Left lobe of liver (tissue), 2 donors: ENCODE measurements at regions not wholly inside any gene's neighbourhood (a gene's known extent, or its start where the extent isn't known, plus 50 kb on each side); places are given as distances from the start of the nearest gene placed in this dataset.

ENCODE experiments used
- ATAC-seq: fragments of 200-7000 bp; cut with Tn5 transposase; one replicate; pipeline ENCODE4 v1.9.1; 2020; ENCODE audit warnings: mild to moderate bottlenecking, moderate library complexity
- DNase-seq: peaks from one replicate; pipeline ENCODE4 v3.0.0-alpha.2; 2020; ENCODE audit warnings: low spot score
- donor health status: DM: no; HTN: no; CAD: no; lungs with moderate emphysema.
- donor health status: DM: no; HTN: yes; CAD: no.

DNA sequence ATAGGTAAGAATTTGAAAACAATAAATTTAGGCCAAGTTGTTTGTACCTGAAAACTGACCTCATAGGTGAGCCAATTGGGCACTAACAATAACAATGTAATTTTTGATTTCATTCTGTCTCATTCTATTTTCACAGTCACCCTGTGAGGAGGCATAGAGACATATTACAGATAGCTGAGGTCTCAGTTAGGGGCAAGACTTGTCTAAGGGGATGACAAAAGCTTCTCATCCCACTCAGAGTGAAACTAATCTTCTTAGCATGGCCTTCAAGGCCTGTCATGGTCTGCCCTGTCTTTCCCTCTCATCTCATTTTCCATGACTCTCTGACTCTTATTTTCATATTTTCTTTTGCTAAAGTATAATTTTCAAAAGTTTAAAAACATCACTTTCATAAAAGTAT, 562.0 kb upstream of the TNP1 start:
- no peak for DNase-seq

DNA sequence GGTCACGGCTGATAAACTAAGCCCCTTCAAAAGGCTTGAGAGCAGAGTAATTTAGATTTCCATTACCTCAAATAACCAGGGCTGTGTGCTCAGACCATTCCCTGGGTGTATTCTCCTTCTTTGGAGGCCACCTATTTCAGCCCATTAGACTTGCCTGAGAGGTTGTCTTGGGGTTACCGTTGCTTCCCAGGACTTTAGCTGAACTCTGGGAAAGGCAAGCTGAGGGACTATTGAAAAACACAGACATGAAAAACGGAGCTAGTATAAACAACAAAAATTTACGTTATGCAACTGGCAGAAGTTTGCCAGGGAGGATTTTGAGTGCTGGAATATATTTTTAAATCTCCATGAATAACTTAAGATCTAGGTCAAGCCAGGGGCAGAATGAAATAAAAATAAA, 561.0 kb upstream of the TNP1 start:
- no peak for DNase-seq

More for the DNA sequence above, 562.0 kb upstream of the TNP1 start:
- ATAC-seq = no peak

DNA sequence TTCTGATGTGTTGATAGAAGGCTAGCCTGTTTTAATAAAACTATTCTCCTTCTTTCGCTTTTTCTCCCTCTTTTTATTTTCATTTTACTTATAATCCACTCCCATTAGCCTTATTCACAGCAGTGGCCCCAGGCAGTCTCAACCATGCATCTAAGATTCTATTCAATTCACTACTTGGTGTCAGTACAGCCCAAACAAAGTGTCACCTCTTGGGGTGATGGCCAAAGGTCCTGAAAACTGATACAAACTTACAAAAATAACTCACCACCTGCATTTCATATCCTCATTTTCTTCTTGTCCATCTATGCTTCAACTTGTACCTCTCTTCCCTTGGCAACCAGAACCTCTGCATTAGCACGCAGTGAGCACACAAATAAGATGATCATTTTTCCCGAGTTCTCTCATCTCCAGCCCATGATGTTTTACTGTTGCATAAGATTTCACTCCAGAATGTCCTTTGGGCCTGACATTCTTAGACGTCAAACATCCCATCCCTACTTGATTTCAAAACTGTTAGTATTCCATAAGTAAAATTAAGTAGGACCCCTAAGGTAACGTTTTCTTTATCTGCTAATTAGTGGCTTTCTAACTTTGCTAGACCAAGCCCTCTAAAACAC, 559.3 kb upstream of the TNP1 start:
- DNase-seq (no peak), ATAC-seq (no peak)

More for the DNA sequence above, 561.0 kb upstream of the TNP1 start:
- no peak for ATAC-seq

DNA sequence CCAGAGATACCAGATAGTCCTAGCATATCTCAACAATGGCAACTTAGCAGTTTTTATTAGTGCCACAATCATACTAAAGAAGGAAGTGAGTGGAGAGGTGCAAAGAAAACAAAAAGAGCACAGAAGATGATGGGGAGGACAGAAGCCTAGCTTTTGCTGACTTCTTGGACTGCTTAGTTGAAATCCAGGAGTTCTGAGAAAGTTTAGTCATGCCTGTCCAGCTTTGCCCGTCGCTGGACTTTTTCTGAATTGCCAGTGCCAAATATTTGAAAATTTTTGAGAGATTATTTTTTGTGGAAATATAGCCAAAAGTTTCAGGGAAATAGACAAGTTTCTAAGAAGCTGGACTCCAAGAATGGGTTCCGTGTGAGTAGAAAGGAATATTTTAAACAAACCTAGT, 558.7 kb upstream of the TNP1 start:
- no peak for DNase-seq

DNA sequence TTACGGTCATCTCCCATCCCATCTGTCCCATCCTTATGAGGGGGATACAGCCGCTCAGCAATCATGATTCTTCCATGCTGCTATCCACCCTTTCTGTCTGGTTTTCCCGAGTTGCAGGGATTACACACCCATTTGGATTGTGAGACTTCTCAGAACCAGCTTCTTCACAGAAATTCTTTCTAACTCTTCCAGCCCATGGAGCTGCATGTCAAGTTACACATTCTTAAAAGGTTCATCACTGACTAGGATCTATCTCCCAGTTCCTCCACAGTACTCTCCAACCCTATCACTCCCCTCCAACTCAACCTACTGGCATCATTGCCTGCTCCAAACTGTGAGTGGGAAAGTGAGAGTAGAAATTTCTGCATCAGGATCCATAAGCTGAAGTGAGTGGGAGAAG, 558.2 kb upstream of the TNP1 start:
- DNase-seq = no peak
- ATAC-seq = no peak

More for the DNA sequence above, 558.7 kb upstream of the TNP1 start:
- ATAC-seq = no peak

DNA sequence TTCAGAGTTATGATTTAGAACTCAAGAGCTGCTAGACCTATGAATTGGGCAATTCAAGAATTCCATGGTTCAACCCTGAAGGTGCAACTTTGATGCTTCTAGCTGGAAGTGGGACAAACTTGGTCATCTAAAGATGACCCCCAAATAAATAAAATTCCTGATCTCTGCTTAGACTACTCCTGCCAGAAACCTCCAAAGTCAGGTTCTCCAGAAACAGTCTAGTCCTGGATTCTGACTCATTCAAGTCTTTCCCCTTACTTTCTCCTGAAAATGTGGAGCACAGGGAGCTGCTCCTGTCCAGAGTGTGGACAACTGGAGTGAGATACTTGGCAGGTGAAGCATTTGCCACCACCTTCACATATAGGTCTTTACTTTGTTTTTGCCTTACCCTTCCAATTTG, 557.7 kb upstream of the TNP1 start:
- ATAC-seq (no peak), DNase-seq (no peak)

DNA sequence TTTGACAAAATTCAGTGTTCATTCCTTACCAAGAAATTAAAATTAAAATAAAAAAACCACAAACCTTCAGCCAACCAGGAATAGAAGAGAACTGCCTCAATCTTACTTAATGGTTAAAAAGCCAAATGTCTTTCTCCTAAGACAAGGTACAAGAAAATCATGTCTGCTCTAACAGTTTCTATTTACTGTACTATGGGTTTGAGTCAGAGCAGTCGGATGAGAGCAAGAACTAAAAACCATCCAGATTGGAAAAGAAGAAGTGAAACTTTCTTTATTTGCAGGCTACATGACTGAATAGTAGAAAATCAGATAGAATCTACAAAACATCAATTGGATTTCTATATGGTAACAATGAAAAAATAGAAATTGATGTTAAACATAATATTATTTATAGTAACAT, 555.5 kb upstream of the TNP1 start:
- ATAC-seq = no peak
- no peak for DNase-seq

DNA sequence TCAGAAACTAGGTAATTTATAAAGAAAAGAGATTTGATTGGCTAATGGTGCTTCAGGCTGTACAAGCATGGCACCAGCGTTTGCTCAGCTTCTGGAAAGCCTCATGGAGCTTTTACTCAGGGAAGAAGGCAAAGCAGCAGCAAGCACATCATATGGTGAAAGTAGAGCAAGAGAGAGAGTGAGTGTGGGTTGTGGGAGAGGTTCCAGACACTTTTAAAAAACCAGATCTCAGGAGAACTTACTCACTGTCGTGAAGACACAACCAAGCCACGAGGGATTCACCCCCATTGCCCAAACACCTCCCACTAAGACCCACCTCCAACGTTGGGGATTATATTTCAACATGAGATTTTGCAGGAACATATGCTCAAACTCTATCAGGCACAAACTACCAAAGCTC, 554.6 kb upstream of the TNP1 start:
- ATAC-seq = no peak
- DNase-seq = no peak

DNA sequence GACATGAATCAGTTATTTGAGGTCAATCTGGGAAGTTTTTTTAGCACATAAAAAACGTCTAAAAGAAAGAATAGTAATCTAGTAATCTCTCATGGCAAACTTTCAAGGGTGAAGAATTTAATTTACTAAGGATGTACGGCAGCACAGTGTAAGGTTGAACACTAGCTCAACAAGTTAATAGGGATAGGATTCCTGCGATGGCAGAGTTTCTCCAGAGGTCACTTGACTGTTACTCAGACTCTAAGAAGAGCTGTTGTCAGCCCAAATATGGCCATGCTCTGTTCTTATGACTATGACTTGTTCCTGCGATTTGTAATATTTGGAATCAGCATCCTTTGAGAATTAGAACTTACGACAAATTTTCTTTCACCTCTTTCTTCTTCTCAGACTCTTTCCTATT, 553.3 kb upstream of the TNP1 start:
- ATAC-seq = no peak
- no peak for DNase-seq

DNA sequence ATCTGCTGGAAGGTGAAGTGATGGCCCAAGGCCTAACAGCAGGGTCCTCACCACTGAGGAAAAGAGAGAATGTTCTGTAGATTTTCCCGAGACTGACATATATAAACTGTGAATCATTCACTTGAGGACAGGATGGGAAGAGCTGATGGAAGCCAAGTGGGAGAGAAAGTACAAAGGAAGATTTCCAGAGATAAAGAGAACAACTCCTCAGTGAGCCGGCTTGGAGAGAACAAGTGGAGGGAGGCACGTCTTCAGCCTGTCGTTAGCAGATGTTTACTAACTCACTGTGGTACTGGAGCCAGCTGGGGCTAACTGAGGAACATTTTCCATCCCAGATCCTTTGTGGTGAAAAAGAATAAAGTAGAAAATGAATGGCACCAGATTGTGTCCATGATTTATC, 552.9 kb upstream of the TNP1 start:
- ATAC-seq = no peak
- no peak for DNase-seq

DNA sequence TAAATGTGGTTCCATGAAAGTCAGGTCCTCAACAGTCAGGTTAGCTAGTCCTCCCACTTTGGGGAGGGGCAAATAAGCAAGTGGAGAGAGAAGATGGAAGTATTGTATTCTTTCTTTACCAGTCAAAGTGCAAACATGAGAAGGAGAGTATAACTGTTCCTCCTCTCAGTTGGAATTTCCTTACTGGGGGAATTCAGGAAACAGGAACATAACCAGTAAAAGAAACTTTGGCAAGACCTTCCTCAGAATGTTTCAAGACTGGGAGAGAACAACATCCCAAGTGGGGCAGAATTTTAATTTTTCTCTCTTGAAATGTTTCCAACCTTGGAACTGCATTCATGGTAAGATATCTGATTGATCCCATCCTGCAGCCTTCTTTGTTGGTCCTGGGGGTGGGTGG, 552.4 kb upstream of the TNP1 start:
- ATAC-seq (no peak), DNase-seq (no peak)

DNA sequence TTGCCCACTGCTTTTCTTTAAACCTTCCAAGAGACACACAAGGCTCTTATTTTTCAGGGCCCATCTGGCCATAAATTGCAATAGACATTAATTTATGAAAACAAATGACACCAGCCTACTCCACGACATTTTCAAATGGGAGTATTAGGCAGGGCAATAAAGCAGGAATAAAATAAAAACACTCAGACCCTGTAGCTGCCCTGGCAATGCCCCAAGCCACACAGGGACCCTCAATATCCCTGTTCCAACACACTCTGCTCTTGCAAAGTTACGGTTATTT, 550.8 kb upstream of the TNP1 start:
- ATAC-seq (no peak), DNase-seq (no peak)

DNA sequence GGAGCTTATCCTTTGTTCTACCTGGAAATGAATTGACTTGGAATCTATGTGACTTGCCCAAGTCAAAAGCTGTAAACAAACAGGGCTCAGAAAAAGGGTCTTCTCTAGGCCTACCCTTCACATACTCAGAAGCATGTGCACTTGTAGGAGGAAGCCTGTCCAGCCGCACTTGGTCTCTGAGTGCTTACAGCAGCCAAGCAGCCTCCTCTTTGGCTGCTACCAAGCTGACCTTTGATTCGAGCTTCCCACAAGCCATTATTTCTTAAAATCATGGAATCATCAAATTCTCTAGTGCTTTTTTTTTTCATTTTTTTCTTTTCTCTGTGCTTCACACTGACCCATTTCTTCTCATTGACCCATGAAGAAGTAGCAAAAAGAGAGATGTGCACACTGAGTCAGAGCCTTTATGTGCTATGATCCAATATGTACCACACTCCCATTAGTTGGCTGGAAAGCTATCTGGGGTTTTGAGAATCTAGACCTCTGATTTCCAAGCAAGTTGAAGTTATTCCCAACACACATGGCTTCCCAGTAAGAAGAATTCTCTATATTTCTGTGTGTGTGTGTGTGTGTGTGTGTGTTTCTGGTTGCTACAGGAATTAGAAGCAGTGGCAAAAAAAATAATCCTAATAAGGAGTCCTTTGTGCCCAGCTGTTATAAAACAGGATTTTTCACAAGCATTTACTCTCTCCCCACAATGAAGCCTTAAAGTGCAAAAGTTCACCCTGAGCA, 550.3 kb upstream of the TNP1 start:
- DNase-seq (no peak), ATAC-seq (no peak)

DNA sequence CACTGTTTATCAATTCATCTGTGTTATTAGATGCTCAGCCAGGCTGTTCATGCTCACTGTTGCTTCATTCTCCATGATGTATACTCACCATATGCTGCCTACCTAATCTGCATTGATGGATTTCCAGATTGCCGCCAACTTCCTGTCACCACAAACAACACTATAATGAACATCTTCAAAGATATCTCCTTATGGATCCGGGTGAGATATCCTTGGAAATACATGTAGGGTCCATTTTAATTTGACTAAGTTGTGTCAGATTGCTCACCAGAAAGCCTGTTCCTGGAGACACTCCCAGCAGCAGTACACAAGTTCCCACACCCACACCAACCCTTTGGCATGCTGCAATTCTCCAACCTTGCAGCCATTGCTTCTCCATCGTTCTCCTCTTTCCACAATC, 547.5 kb upstream of the TNP1 start:
- DNase-seq (no peak), ATAC-seq (no peak)

DNA sequence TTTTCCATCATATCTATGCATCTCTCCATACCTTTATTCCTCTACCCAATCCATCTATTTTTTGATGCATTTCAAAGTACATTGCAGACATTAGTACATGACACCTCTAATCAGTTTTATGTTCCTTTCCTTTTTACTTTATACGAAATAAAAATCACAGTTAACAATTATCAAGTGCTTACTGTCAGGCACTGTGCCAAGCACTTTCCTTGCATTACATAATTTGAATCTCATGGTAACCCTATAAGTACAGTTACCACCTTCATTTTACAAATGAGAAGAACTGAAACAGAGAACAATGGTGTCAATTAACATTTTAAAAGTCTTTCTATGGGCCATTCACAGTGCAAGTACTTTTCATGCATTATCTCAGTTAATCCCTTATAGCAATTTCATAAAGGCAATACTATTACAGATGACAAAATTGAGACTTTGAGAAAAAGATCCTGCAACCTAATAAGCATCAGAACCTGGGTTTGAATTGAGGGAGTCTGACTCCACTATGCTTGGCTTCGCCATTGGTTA, 544.4 kb upstream of the TNP1 start:
- DNase-seq = no peak
- ATAC-seq = no peak

DNA sequence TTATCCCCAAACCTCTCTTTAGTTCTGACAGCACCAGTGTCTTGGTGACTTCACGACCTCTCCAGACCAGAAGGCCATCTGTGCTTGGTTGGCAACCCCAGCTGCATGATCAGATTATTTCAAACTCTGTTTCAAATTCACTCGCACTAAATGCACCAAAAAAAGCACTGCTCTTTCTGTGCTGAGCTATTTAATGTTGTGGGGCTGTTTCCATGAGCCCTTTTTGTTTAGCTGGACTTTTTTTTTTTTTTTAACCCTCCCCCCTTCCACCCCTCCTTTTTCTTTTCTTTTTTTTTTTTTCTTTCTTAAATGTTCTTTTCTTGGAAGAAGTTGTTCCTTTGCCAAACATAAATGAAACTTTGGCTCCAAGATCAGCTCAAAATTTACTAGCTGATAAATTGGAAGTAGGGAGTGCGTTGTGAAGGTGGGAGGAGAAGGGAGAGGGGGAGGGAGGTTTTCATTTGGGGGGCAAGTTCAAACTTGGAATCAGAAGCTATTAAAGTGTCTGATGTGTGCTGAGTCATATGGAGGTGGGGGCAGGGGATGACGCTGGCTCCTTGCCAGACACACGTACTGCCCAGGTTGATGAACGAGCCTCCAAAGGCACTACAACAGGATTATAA, 543.0 kb upstream of the TNP1 start:
- DNase-seq (no peak), ATAC-seq (no peak)

DNA sequence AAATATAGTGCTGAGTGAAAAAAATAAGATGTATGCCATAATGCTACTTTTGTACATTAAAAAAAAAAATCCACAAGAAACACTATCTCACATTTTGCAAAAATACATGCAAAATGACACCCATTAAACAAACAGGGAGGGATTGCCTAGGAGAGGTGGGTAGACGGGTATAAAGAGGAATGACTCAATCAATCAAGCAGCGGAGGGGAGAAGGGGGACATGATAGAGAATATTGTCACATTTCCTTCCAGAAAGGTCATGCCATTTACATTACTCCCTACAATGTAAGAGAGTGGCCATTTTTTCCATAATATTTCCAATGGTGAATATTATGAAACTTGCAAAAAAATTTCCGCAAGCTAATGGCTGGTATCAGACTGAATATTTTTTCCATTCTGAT, 542.3 kb upstream of the TNP1 start:
- no peak for ATAC-seq
- DNase-seq = no peak

DNA sequence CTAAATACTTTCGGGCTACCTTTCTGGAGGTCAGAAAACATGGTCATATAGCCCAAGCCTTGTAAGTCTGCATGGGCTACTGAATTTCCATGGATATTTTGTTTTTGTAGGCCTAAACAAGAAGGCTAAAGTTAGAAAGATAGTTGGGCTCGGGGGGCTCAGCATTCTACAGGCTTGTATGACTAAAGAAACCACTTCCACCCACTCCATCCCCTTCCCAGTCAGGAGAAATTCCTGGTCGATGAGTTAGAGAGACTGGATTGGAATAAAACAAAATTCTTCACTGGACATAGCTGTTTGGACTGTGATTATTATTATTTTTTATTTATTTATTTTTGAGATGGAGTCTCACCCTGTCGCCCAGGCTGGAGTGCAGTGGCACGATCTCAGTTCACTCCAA, 539.4 kb upstream of the TNP1 start:
- ATAC-seq (no peak), DNase-seq (no peak)

DNA sequence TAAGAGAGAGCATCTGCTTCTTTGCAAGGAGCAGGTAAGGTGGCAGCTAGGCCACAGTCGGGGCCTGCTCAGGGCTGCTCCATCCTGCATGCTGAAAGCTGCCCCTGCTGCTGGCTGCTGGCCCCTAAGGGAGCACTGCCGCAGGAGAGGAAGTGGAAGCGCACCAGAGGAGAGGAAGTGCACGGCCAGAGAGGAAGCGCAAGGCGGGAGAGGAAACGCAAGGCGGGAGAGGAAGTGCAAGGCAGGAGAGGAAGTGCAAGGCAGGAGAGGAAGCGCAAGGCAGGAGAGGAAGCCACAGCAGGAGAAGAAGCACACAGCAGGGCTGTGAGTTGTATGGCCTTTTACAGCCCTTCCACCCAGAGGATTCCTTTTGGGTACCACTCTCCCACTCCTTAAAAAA, 539.0 kb upstream of the TNP1 start:
- ATAC-seq = peak; percentile 52
- no peak for DNase-seq

DNA sequence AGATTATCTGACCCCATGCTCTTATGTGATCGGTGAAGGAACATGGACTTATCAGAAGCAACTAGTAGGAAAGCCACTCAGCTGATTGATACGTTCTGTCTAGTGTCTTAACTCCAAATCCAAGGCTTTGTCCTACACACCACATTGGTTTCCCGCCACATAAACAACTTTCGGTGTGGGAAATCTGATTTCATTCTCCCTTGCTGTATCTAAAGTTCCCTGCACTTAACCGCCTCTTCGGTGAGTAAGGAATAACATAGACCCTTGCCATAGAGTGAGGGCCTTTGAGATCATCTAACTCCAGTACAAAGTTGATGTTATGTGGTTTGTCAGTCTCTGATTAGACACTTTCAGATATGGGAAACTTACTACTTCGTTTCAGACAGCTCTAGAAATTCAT, 538.2 kb upstream of the TNP1 start:
- ATAC-seq (no peak), DNase-seq (no peak)

DNA sequence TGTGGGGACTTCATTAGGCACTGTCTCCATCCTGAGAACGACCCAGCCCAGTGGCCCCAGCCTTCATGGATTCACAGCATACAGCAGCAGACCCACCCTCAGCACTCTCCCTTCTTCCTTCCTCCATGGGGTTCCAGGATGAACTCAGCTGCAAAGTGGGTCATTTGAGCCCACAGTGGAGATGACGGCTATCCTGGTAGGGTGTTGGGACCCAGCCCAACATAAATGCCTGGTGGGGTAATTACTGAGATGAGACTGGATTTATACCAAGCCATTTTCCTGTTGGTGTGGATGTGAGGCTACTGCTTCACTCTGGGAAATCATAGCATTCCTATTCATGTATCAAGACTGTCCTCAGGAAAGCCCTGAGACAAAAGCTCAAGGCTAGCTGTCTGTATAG, 536.7 kb upstream of the TNP1 start:
- DNase-seq = no peak
- ATAC-seq = no peak

DNA sequence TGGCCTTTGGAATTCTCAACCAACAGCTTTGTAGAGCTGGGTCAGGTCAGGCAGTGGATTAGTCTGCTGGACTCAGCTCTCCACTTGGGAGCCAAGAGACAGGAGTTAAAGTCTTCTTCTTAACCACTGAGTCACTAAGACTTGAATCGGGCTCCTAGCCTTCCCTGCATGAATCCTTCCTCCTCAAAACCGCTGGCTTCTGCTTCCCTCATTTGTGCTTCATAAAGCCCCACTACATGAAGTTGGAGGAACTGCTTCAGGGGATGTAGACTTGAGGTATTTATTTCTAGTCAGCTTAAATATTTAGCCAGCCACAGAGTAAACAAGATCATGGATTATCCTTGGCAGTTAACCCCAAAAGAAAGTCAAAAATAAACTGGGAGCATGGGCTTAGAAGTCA, 536.3 kb upstream of the TNP1 start:
- ATAC-seq = no peak

More for the DNA sequence above, 536.3 kb upstream of the TNP1 start:
- no peak for DNase-seq
